Liver (tissue), 3 donors: ENCODE measurements at regions not wholly inside any gene's neighbourhood (a gene's known extent, or its start where the extent isn't known, plus 50 kb on each side); places are given as distances from the start of the nearest gene placed in this dataset.

ENCODE experiments used
- EGR1 ChIP-seq, 2 donors: IDR thresholded peaks; 2 replicates each; pipeline ENCODE4 v1.6.1; 2016 to 2018; ENCODE audit warnings: antibody characterized with exemption in 2 of 2, low read depth in 2 of 2
- JUND ChIP-seq, 2 donors: IDR thresholded peaks; 2 replicates each; pipeline ENCODE4 v1.6.1; 2016; ENCODE audit warnings: antibody characterized with exemption in 2 of 2
- NR2F2 ChIP-seq: IDR thresholded peaks from 2 replicates; pipeline ENCODE4 v1.6.1; 2016; ENCODE audit warnings: antibody characterized with exemption
- RAD21 ChIP-seq, 2 donors: IDR thresholded peaks; 2 replicates each; pipeline ENCODE4 v1.6.1; 2016; ENCODE audit warnings: antibody characterized with exemption in 2 of 2, mild to moderate bottlenecking in 2 of 2
- SP1 ChIP-seq: IDR thresholded peaks from 2 replicates; pipeline ENCODE4 v1.6.1; 2018; ENCODE audit warnings: antibody characterized with exemption, mild to moderate bottlenecking
- TAF1 ChIP-seq: conservative IDR thresholded peaks from 2 replicates; pipeline ENCODE4 v1.6.1; 2016; ENCODE audit warnings: antibody characterized with exemption, mild to moderate bottlenecking
- YY1 ChIP-seq: IDR thresholded peaks from 2 replicates; pipeline ENCODE4 v1.6.1; 2016; ENCODE audit warnings: antibody characterized with exemption, mild to moderate bottlenecking
- TF ChIP-seq, protein P1 (sequence below): IDR thresholded peaks from 2 replicates; pipeline ENCODE4 v1.6.1; 2016; ENCODE audit warnings: antibody characterized with exemption, mild to moderate bottlenecking
- TF ChIP-seq, protein P2 (sequence below): fragments of 150-350 bp; IDR thresholded peaks from 2 replicates; pipeline ENCODE4 v1.5.1; 2017; ENCODE audit warnings: improper control_type of control experiment, low read depth, low read length; ENCODE audit not compliant: missing input control
- TF ChIP-seq, protein P3 (sequence below): IDR thresholded peaks from 2 replicates; pipeline ENCODE4 v1.6.1; 2016; ENCODE audit warnings: antibody characterized with exemption
- TF ChIP-seq, protein P4 (sequence below): IDR thresholded peaks from 2 replicates; pipeline ENCODE4 v1.6.1; 2016; ENCODE audit warnings: antibody characterized with exemption
- donor health status: healthy.
- donor health status: healthy.

DNA sequence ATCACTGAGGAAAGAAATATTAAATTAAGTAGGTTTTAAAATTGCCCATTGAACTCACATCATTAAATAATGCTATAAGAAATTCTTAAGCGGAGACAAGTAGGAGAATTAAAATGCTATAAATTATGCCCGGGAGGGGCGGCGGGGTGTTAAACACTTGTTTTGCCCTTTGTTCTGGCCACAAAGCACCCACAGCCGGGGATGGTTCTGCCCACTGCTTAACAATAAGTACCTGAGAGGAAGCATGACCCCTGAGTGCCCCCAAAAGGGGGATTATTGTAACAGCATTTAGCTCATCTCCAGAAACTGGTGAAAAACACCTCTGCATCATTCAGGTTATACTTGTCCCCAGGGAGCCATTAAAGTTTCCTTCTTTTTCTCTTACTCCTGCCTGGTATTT lies 332.7 kb upstream of the POU3F3 start:
- no peak for TF ChIP-seq JUND (IDR thresholded peaks at IDR 0.05)
- TF ChIP-seq, protein P1, sequence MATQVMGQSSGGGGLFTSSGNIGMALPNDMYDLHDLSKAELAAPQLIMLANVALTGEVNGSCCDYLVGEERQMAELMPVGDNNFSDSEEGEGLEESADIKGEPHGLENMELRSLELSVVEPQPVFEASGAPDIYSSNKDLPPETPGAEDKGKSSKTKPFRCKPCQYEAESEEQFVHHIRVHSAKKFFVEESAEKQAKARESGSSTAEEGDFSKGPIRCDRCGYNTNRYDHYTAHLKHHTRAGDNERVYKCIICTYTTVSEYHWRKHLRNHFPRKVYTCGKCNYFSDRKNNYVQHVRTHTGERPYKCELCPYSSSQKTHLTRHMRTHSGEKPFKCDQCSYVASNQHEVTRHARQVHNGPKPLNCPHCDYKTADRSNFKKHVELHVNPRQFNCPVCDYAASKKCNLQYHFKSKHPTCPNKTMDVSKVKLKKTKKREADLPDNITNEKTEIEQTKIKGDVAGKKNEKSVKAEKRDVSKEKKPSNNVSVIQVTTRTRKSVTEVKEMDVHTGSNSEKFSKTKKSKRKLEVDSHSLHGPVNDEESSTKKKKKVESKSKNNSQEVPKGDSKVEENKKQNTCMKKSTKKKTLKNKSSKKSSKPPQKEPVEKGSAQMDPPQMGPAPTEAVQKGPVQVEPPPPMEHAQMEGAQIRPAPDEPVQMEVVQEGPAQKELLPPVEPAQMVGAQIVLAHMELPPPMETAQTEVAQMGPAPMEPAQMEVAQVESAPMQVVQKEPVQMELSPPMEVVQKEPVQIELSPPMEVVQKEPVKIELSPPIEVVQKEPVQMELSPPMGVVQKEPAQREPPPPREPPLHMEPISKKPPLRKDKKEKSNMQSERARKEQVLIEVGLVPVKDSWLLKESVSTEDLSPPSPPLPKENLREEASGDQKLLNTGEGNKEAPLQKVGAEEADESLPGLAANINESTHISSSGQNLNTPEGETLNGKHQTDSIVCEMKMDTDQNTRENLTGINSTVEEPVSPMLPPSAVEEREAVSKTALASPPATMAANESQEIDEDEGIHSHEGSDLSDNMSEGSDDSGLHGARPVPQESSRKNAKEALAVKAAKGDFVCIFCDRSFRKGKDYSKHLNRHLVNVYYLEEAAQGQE, result no peak
- no peak for TF ChIP-seq YY1
- TF ChIP-seq, protein P2, sequence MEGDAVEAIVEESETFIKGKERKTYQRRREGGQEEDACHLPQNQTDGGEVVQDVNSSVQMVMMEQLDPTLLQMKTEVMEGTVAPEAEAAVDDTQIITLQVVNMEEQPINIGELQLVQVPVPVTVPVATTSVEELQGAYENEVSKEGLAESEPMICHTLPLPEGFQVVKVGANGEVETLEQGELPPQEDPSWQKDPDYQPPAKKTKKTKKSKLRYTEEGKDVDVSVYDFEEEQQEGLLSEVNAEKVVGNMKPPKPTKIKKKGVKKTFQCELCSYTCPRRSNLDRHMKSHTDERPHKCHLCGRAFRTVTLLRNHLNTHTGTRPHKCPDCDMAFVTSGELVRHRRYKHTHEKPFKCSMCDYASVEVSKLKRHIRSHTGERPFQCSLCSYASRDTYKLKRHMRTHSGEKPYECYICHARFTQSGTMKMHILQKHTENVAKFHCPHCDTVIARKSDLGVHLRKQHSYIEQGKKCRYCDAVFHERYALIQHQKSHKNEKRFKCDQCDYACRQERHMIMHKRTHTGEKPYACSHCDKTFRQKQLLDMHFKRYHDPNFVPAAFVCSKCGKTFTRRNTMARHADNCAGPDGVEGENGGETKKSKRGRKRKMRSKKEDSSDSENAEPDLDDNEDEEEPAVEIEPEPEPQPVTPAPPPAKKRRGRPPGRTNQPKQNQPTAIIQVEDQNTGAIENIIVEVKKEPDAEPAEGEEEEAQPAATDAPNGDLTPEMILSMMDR, result peak; percentile 7
- TF ChIP-seq EGR1 (IDR thresholded peaks at IDR 0.05; ENCODE audit: low read depth in 2 of 2), result no peak
- no peak for TF ChIP-seq TAF1
- TF ChIP-seq, protein P3, sequence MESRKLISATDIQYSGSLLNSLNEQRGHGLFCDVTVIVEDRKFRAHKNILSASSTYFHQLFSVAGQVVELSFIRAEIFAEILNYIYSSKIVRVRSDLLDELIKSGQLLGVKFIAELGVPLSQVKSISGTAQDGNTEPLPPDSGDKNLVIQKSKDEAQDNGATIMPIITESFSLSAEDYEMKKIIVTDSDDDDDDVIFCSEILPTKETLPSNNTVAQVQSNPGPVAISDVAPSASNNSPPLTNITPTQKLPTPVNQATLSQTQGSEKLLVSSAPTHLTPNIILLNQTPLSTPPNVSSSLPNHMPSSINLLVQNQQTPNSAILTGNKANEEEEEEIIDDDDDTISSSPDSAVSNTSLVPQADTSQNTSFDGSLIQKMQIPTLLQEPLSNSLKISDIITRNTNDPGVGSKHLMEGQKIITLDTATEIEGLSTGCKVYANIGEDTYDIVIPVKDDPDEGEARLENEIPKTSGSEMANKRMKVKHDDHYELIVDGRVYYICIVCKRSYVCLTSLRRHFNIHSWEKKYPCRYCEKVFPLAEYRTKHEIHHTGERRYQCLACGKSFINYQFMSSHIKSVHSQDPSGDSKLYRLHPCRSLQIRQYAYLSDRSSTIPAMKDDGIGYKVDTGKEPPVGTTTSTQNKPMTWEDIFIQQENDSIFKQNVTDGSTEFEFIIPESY, result no peak
- TF ChIP-seq SP1, result no peak
- peak; percentile 43 to 57 for TF ChIP-seq RAD21 (IDR thresholded peaks at IDR 0.05)
- no peak for TF ChIP-seq NR2F2
- TF ChIP-seq, protein P4, sequence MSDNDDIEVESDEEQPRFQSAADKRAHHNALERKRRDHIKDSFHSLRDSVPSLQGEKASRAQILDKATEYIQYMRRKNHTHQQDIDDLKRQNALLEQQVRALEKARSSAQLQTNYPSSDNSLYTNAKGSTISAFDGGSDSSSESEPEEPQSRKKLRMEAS, result no peak
